Common myeloid progenitor, CD34-positive (primary cell): ENCODE measurements at regions not wholly inside any gene's neighbourhood (a gene's known extent, or its start where the extent isn't known, plus 50 kb on each side); places are given as distances from the start of the nearest gene placed in this dataset.

Experiments used
- CTCF ChIA-PET: fragments of 350-600 bp; sonication (Branson Sonifier 250); formaldehyde crosslinking; loops from one replicate; lab custom pipeline; 2021; ENCODE audit warnings: antibody characterized with exemption; lab: Charles Lee
- POLR2A ChIA-PET: fragments of 350-600 bp; sonication (Branson Sonifier 250); formaldehyde crosslinking; loops from one replicate; lab custom pipeline; 2021; ENCODE audit warnings: antibody characterized with exemption; lab: Charles Lee
- DNase-seq, 3 donors: peaks; one replicate each; pipeline versions ENCODE4 v3.0.0 to v3.0.0-alpha.2; 2013
- H3K27ac ChIP-seq, 2 experiments: 1 replicate in 1 of 2; 2 replicates in 1 of 2; pipeline ENCODE4 v1.7.0; 2013; ENCODE audit warnings: inconsistent platforms in 2 of 2, low read length in 2 of 2, mild to moderate bottlenecking in 2 of 2, low read depth in 1 of 2, moderate library complexity in 1 of 2; ENCODE audit not compliant: severe bottlenecking in 2 of 2, insufficient read depth in 1 of 2, poor library complexity in 1 of 2
- H3K27me3 ChIP-seq, 5 experiments: replicated peaks in 2 of 5; 1 replicate in 3 of 5; 2 replicates in 2 of 5; pipeline versions ENCODE4 v1.6.1 to v1.7.0; 2013; ENCODE audit warnings: low read length in 4 of 5, mild to moderate bottlenecking in 2 of 5, moderate library complexity in 2 of 5, inconsistent platforms in 1 of 5; ENCODE audit not compliant: insufficient read depth in 5 of 5, control insufficient read depth in 4 of 5
- H3K36me3 ChIP-seq, 4 experiments: 1 replicate in 2 of 4; 2 replicates in 2 of 4; pipeline versions ENCODE4 v1.6.1 to v1.7.0; 2013; ENCODE audit warnings: low read length in 3 of 4, control low read depth in 1 of 4, mild to moderate bottlenecking in 1 of 4; ENCODE audit not compliant: control insufficient read depth in 4 of 4, insufficient read depth in 4 of 4
- H3K4me1 ChIP-seq, 4 experiments: 1 replicate in 3 of 4; 2 replicates in 1 of 4; pipeline versions ENCODE4 v1.6.1 to v1.7.1; 2013; ENCODE audit warnings: low read length in 3 of 4, mild to moderate bottlenecking in 3 of 4, control low read depth in 1 of 4, inconsistent platforms in 1 of 4, moderate library complexity in 1 of 4; ENCODE audit not compliant: control insufficient read depth in 4 of 4, insufficient read depth in 4 of 4; ENCODE audit errors: control extremely low read depth in 1 of 4
- H3K4me3 ChIP-seq, 7 experiments: 1 replicate in 4 of 7; 2 replicates in 3 of 7; pipeline versions ENCODE4 v1.5.1 to v1.7.0; 2013; ENCODE audit warnings: mild to moderate bottlenecking in 7 of 7, low read length in 6 of 7, moderate library complexity in 6 of 7, inconsistent platforms in 2 of 7, low read depth in 2 of 7, control low read depth in 1 of 7; ENCODE audit not compliant: insufficient read depth in 4 of 7, control insufficient read depth in 1 of 7; ENCODE audit errors: extremely low read depth in 1 of 7
- H3K9me3 ChIP-seq, 5 experiments: 1 replicate in 4 of 5; 2 replicates in 1 of 5; pipeline versions ENCODE4 v1.6.1 to v1.7.1; 2013; ENCODE audit warnings: low read length in 4 of 5, mild to moderate bottlenecking in 2 of 5, inconsistent platforms in 1 of 5, low read depth in 1 of 5, moderate library complexity in 1 of 5; ENCODE audit not compliant: control insufficient read depth in 4 of 5, insufficient read depth in 2 of 5; ENCODE audit errors: control extremely low read depth in 1 of 5
- WGBS: methylation state at CpG from one replicate; pipeline ENCODE4 v1.1.5; 2013; ENCODE audit not compliant: insufficient coverage; 5-methylcytosine and 5-hydroxymethylcytosine counted together

GRCh38 chr2:7992612-7993602, 688.9 kb upstream of the ID2 start:
- Histone ChIP-seq H3K36me3 (no peaks in the 10 kb centered on the region), H3K9me3 (no peaks in the 10 kb centered on the region), H3K27me3 (no peaks in the 10 kb centered on the region), H3K27ac (no peak overlapping the region), H3K4me3 (no peak overlapping the region), H3K4me1 (peaks cover 0 to 11% (median 5%) of the 10 kb centered on the region in 4 experiments)
- DNase-seq = no peak
- ChIA-PET POLR2A (no interaction called here), CTCF (no interaction called here)
- WGBS = 100% methylated on average over 4 of the region's 5 CpGs

DNA sequence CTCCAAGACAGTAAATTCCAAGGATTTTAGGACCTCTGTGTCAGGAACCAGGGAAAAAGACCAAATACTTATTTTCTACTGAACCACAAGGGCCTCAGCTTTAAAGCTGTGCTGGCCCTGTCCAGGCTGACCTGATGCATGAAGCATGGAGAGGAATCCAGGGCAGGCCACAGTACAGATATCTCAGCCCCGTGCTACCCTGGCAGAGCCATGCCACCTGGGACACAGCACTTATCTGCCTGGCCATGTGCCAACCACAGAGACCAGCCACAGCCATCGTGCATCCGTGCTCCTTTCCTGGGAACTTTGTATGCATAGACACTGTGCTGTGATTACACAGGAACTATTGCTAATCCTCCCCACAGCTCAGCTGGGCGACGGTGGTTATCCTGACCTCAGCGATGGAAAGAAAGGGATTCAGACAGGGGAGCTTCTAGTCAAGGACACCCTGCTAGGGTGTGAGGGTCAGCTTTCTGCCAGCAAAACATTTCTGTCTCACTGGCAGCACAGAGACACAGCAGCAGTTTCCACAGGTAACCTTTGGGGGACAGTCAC, 687.4 kb upstream of the ID2 start:
- 97% methylated on average over 3 of the region's 6 CpGs for WGBS
- Histone ChIP-seq H3K27ac (no peak overlapping the region), H3K36me3 (no peaks in the 10 kb centered on the region), H3K9me3 (no peaks in the 10 kb centered on the region), H3K4me1 (peaks cover 0 to 11% (median 5%) of the 10 kb centered on the region in 4 experiments), H3K27me3 (no peaks in the 10 kb centered on the region), H3K4me3 (no peak overlapping the region)
- CTCF ChIA-PET = interaction anchor here (0.6 kb wide), 1 partner anchor 222 kb away, joined by 3 read pairs; no protein-coding TSS in a partner anchor
- POLR2A ChIA-PET = interaction anchor here (0.6 to 0.7 kb wide), 2 partner anchors 112 to 207 kb away, joined by 3 read pairs; no protein-coding TSS in a partner anchor
- no peak for DNase-seq

DNA sequence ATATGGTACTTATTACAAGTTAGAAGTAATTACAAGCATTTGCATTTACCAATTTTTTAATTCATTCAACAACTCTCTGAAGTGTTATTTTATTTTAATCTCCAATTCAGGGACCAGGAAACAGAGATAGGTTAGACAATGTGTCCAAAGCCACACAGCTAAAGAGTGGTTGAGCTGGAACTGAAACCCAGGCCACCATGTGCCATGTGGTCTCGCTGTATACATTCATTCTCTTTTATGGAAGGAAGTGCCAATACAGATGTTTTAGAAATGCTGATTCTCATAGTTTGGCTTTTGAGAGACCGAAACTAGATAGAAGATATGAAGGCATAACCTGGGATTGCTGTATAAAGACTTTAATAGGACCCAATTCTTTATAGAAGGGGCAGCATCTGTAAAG, 684.6 kb upstream of the ID2 start:
- no peaks in the 10 kb centered on the region for H3K9me3 ChIP-seq
- no peaks in the 10 kb centered on the region for H3K36me3 ChIP-seq
- no peak overlapping the region for H3K27ac ChIP-seq
- DNase-seq = peak in 2 of 3 donors; percentile 27 to 46
- WGBS = 65% methylated on average over 2 of the region's 2 CpGs
- ChIA-PET POLR2A (no interaction called here), CTCF (interaction anchor here (0.8 kb wide), 1 partner anchor 36 kb away, joined by 3 read pairs; no protein-coding TSS in a partner anchor)
- H3K4me1 ChIP-seq = peaks cover 0 to 11% (median 5%) of the 10 kb centered on the region in 4 experiments
- no peaks in the 10 kb centered on the region for H3K27me3 ChIP-seq
- H3K4me3 ChIP-seq = no peak overlapping the region

GRCh38 chr2:7999683-8000476, 682.0 kb upstream of the ID2 start:
- ChIA-PET CTCF (interaction anchor here (1.1 to 1.2 kb wide), 2 partner anchors 12 to 111 kb away, joined by 3 read pairs; no protein-coding TSS in a partner anchor), POLR2A (no interaction called here)
- H3K4me3 ChIP-seq = no peak overlapping the region
- no peaks in the 10 kb centered on the region for H3K9me3 ChIP-seq
- no peaks in the 10 kb centered on the region for H3K36me3 ChIP-seq
- WGBS = 98% methylated on average over 9 of the region's 11 CpGs
- DNase-seq = no peak
- H3K27me3 ChIP-seq = no peaks in the 10 kb centered on the region
- H3K27ac ChIP-seq = no peak overlapping the region
- peaks cover 0 to 24% (median 8%) of the 10 kb centered on the region in 4 experiments for H3K4me1 ChIP-seq

GRCh38 chr2:8000870-8001269, 681.0 kb upstream of the ID2 start:
- DNase-seq = peak in 2 of 3 donors; percentile 27 to 31
- H3K4me1 ChIP-seq = peaks cover 0 to 24% (median 8%) of the 10 kb centered on the region in 4 experiments
- no peaks in the 10 kb centered on the region for H3K9me3 ChIP-seq
- ChIA-PET CTCF (no interaction called here), POLR2A (no interaction called here)
- no peaks in the 10 kb centered on the region for H3K36me3 ChIP-seq
- H3K27me3 ChIP-seq = no peaks in the 10 kb centered on the region
- H3K27ac ChIP-seq = no peak overlapping the region
- WGBS = 100% methylated on average over 1 of the region's 1 CpG
- no peak overlapping the region for H3K4me3 ChIP-seq

DNA sequence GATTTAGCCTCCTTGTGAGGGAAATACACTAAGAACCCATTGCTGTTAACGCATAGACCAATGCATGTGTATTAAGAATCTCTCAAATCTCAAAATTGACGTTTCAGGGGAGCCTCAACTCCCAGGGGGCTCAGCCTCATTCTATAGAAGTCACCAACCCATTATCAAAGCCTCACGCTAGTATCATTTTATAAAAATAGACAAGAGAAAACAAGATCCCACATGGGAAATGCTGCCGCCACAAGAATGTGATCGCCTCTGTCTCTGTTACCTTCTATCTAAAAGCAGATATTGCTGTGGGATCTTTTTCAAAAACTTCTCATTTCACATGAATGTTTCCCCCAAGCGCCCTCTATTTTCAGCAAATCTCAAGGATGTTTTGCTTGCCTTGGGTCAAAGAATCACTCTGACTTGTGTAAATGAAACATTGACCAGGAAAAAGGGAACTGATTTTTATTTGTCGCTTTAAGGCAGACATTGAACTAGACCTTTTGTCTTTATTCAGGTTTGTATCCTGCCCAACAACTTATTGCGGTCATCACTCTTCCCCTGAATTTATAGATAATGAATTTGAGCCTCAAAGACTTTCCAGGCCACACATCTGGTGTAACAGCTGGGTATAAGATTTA, 679.0 kb upstream of the ID2 start:
- Histone ChIP-seq H3K4me3 (no peak overlapping the region), H3K27me3 (no peaks in the 10 kb centered on the region), H3K27ac (no peak overlapping the region), H3K9me3 (no peaks in the 10 kb centered on the region), H3K4me1 (peaks cover 0 to 14% (median 3%) of the 10 kb centered on the region in 4 experiments), H3K36me3 (no peaks in the 10 kb centered on the region)
- 90% methylated on average over 4 of the region's 8 CpGs for WGBS
- ChIA-PET CTCF (no interaction called here), POLR2A (no interaction called here)
- DNase-seq = no peak
